ENCODE measurements at regions not wholly inside any gene's neighbourhood (a gene's known extent, or its start where the extent isn't known, plus 50 kb on each side); places are given as distances from the start of the nearest gene placed in this dataset.

DNA sequence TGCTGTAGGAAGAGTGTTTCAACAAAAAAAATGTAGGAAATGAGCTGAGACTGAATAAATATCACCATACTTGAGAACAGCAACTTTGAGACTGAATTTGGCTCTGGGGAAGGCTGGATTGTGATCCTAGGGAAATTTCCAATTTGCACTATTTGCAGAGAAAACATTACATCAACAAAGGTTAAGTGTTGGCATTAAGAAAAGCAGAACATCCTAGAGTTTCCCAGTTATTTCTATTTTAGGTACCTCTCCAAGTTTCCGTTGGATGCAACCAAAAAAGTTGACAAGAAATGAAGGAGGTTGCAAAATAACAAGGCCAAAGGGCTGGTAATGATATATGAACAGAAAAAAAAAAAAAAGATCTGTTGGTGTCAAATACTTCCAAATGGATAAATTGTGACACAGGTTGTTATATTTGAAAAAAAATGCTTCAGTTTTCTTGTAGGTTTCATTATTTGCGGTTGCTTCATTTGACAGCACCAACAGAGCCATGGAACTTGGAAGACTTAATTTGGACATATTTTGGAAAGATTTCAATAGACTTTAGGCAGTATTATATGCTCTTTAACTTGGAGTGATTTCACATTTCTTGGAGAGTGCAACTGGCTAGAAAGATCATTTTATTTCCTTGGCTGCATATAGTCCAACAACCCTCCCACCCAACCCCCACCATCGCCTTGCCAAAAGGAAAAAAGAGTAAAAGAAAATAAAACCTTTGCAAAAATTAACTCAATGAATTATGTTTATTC, 230.8 kb downstream of the ZNF608 start:
- H3K9me3 ChIP-seq (replicated peaks in 1 of 2; ENCODE audit: control insufficient read depth in 1 of 2, insufficient read depth in 1 of 2, low read length in 2 of 2) = no peaks in the 10 kb centered on the region
- H3K36me3 Mint-ChIP-seq = no peaks in the 10 kb centered on the region
- no peak overlapping the region for H3K4me2 ChIP-seq (replicated peaks; ENCODE audit: extremely low read depth, low read length, poor library complexity, severe bottlenecking)
- no peaks in the 10 kb centered on the region for H4K20me1 ChIP-seq (ENCODE audit: insufficient read depth, low read length)
- H2AFZ ChIP-seq (ENCODE audit: insufficient read depth, low read depth, low read length, poor library complexity, severe bottlenecking) = no peak overlapping the region
- no peaks in the 10 kb centered on the region for H3K4me1 ChIP-seq (ENCODE audit: control insufficient read depth in 1 of 2, insufficient read depth in 2 of 2, low read length in 2 of 2)
- H3K79me2 ChIP-seq (ENCODE audit: insufficient read depth, low read length) = no peaks in the 10 kb centered on the region
- H3K27ac ChIP-seq (ENCODE audit: low read depth in 1 of 2, low read length in 2 of 2) = no peak overlapping the region
- peaks cover 6% of the 10 kb centered on the region for H3K4me1 Mint-ChIP-seq
- TF ChIP-seq, protein P1, sequence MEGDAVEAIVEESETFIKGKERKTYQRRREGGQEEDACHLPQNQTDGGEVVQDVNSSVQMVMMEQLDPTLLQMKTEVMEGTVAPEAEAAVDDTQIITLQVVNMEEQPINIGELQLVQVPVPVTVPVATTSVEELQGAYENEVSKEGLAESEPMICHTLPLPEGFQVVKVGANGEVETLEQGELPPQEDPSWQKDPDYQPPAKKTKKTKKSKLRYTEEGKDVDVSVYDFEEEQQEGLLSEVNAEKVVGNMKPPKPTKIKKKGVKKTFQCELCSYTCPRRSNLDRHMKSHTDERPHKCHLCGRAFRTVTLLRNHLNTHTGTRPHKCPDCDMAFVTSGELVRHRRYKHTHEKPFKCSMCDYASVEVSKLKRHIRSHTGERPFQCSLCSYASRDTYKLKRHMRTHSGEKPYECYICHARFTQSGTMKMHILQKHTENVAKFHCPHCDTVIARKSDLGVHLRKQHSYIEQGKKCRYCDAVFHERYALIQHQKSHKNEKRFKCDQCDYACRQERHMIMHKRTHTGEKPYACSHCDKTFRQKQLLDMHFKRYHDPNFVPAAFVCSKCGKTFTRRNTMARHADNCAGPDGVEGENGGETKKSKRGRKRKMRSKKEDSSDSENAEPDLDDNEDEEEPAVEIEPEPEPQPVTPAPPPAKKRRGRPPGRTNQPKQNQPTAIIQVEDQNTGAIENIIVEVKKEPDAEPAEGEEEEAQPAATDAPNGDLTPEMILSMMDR (IDR thresholded peaks at IDR 0.05) = no peak
- WGBS (ENCODE audit: insufficient coverage) = 100% methylated on average over 1 of the region's 3 CpGs
- peaks cover 0 to 1% (median 0%) of the 10 kb centered on the region in 7 donors for H3K9me3 Mint-ChIP-seq
- H3K36me3 ChIP-seq (replicated peaks in 1 of 2; ENCODE audit: control insufficient read depth in 1 of 2, insufficient read depth in 2 of 2, low read length in 2 of 2) = no peaks in the 10 kb centered on the region
- H3K27me3 Mint-ChIP-seq (ENCODE audit: low read depth in 3 of 3) = peaks cover 0 to 2% (median 0%) of the 10 kb centered on the region in 3 donors
- no peaks in the 10 kb centered on the region for H3K27me3 ChIP-seq (ENCODE audit: control insufficient read depth in 2 of 2, insufficient read depth in 2 of 2, low read length in 2 of 2)
- no peak overlapping the region for H3K27ac Mint-ChIP-seq
- no peak overlapping the region for H3K4me3 ChIP-seq (replicated peaks in 1 of 3; ENCODE audit: low read depth in 2 of 3, low read length in 3 of 3)
- intact Hi-C loops (cut with micrococcal nuclease) = no loop called here
- no peak overlapping the region for H3K9ac ChIP-seq (ENCODE audit: insufficient read depth, low read length, poor library complexity, severe bottlenecking)
- DNase-seq = no peak
- H3K4me3 Mint-ChIP-seq = no peak overlapping the region

GRCh38 chr5:124514956-124515355, 231.5 kb downstream of the ZNF608 start:
- H3K4me3 Mint-ChIP-seq = no peak overlapping the region
- intact Hi-C loops (cut with micrococcal nuclease) = no loop called here
- Histone ChIP-seq H2AFZ (ENCODE audit: insufficient read depth, low read depth, low read length, poor library complexity, severe bottlenecking) (no peak overlapping the region), H3K4me1 (ENCODE audit: control insufficient read depth in 1 of 2, insufficient read depth in 2 of 2, low read length in 2 of 2) (no peaks in the 10 kb centered on the region), H3K27me3 (ENCODE audit: control insufficient read depth in 2 of 2, insufficient read depth in 2 of 2, low read length in 2 of 2) (no peaks in the 10 kb centered on the region), H3K4me2 (replicated peaks; ENCODE audit: extremely low read depth, low read length, poor library complexity, severe bottlenecking) (no peak overlapping the region), H3K27ac (ENCODE audit: low read depth in 1 of 2, low read length in 2 of 2) (no peak overlapping the region), H3K9ac (ENCODE audit: insufficient read depth, low read length, poor library complexity, severe bottlenecking) (no peak overlapping the region), H4K20me1 (ENCODE audit: insufficient read depth, low read length) (no peaks in the 10 kb centered on the region), H3K4me3 (replicated peaks in 1 of 3; ENCODE audit: low read depth in 2 of 3, low read length in 3 of 3) (no peak overlapping the region), H3K79me2 (ENCODE audit: insufficient read depth, low read length) (no peaks in the 10 kb centered on the region), H3K36me3 (replicated peaks in 1 of 2; ENCODE audit: control insufficient read depth in 1 of 2, insufficient read depth in 2 of 2, low read length in 2 of 2) (no peaks in the 10 kb centered on the region), H3K9me3 (replicated peaks in 1 of 2; ENCODE audit: control insufficient read depth in 1 of 2, insufficient read depth in 1 of 2, low read length in 2 of 2) (no peaks in the 10 kb centered on the region)
- DNase-seq = no peak
- H3K27me3 Mint-ChIP-seq (ENCODE audit: low read depth in 3 of 3) = peaks cover 0 to under 1% (median 0%) of the 10 kb centered on the region in 3 donors
- H3K27ac Mint-ChIP-seq = no peak overlapping the region
- no peaks in the 10 kb centered on the region for H3K36me3 Mint-ChIP-seq
- WGBS (ENCODE audit: insufficient coverage) = no CpG with 5 or more reads among the region's 3 CpGs
- peaks cover 6% of the 10 kb centered on the region for H3K4me1 Mint-ChIP-seq
- peaks cover 0 to 1% (median 0%) of the 10 kb centered on the region in 7 donors for H3K9me3 Mint-ChIP-seq
- TF ChIP-seq, protein P1 (IDR thresholded peaks at IDR 0.05) = no peak

Measured in CD14-positive monocyte (primary cell).